ENCODE measurements at regions not wholly inside any gene's neighbourhood (a gene's known extent, or its start where the extent isn't known, plus 50 kb on each side); places are given as distances from the start of the nearest gene placed in this dataset.
"Not testable (repeated sequence)": the region's sequence is repeated elsewhere in the genome, so short reads cannot be mapped to it uniquely, and the experiment has no call there.

DNA sequence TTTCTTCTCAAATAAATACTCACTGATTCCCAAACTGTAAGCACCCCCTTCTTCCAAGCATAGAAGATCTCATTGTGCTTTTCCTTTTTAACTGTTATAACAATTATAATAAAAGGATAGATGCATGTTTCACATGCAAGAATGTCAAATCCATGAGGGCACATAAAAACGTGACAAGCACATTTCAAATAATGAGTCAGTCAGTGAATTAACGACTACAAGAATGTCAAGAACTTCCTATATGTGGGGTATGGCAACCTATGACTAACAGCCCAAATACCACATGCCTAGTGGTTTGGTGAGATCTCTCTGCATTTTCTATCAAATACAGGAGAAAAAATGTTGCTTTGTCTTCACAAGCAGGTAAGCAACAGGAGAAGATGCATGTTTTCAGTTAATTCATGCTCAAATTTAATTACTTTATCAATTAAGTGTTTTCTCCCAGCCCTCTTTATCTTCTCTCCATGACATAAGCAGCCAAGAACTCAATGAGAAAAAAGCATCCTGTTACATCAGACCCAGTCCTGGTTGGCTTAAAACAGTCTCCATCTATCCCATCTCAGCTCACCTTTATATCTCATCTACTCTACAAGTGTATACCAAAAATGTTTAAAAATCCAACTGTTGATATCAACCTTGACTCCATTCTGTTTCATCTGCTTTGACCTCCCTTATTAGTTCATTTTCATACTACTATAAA lies 181.5 kb upstream of the LMCD1 start:
- no peak for DNase-seq

DNA sequence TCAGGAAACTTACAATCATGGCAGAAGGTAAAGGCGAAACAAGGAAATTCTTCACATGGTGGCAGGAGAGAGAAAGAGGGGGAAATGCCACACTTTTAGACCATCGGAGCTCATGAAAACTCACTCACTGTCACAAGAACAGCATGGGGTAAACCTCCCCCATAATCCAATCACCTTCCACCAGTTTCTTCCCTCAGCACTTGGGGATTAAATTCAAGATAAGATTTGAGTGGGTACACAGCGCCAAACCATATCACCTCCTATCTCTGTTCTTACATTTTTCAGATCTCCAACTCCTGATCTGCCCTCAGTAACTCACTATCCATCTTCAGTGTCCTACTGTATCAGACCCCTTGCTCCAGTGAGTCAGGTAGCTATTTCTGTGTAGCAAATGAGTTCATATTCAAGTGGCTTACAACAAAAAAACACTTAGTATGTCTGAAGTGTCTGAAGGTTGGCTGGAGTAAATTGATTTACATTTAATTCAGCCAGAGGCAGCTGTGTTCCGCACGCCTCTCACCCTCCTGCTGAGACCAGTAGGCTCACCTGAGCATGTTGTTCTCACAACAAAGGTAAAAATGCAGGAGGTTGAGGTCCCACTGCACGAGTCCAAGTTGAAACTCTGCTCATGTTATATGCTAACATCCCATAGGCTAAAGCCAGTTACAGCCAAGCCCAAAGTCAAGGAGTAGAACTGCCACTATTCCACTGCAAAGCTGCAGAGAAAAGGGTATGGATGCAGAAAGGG lies 180.7 kb upstream of the LMCD1 start:
- DNase-seq = peak; percentile 70

DNA sequence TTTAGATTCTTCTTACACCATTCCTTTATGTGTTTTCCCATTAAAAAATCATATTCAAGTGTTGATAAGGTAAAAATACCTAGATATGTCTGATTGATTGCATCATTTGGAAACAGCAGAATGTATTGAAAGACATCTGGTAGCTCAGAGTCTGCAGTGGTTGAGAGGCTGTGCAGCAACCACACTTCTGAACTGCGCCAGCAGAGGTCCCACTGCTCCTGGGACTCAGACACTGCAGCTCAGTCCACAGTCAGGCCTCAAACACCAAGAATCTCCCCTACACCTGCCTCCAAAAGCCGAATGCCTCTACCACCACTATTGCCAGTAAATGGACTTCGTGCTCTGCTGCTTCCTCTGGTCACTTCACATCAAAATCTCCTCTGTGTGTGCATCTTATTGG lies 176.9 kb upstream of the LMCD1 start:
- no peak for DNase-seq

DNA sequence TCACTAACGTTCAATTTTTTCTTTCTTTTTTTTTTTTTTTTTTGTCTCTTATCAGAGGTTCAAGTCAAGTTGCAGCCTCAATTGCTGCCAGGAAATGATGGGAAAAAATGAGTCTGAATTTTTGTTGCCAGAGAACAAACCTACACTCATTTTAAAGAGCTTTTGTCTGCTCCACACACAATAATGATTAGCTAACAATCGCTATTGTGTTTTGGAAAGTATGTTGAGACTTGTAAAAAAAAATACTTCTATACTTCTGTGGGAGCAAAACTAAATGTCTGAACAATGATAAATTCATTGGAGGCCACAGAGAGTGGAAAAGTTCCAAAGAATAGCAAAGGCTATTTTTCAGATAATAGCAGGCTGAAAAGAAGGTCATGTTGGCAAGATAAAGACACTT lies 176.3 kb upstream of the LMCD1 start:
- DNase-seq = no peak

DNA sequence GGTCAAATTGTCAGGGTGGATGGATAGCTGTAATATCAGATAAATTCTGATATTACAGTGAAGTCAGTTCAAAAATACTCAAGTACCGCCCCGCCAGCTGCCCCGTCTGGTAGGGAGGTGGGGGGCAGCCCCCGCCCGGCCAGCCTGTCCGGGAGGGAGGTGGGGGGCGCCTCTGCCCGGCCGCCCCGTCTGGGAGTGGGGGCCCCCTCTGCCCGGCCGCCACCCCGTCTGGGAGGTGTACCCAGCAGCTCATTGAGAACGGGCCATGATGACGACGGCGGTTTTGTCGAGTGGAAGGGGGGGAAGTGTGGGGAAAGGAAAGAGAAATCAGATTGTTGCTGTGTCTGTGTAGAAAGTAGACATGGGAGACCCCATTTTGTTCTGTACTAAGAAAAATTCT lies 175.8 kb upstream of the LMCD1 start:
- DNase-seq = not testable (repeated sequence)

DNA sequence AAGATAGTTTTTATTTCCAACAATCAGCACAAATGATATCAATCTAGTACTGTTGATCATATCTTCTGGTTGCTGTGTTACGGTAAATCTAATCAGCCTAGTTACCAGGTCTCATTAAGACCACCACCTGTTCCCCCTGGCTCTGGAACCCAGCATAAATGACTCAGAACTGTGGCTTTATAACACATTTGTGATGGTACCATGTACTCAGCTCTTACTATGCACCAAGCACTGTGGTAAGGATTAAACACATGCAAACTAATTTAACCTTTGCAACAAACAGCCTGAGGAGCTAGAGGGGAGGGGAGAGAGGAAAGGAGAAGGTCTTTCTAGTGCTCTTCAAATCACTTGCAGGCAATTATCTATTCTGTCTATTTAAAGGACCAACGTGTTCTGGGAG lies 173.9 kb upstream of the LMCD1 start:
- DNase-seq = peak; percentile 69

DNA sequence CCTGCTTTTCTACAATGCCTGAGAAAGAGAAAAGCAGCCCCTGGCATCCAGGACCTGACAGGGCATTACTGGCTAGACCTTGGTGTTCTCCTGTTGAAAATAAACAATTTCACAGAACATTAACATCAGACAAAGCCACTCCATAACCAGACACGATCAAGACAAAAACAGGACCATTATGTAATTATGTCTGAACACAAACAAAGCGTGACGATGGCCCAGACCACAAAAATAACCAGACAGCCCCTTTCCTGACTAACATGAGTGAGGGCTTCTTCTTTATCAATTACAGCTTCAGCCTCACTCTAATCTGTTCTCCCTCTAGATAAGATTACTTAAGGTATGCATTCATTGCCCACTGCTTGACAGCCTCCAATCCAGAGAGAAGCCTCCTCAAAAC lies 172.7 kb upstream of the LMCD1 start:
- peak; percentile 26 for DNase-seq

DNA sequence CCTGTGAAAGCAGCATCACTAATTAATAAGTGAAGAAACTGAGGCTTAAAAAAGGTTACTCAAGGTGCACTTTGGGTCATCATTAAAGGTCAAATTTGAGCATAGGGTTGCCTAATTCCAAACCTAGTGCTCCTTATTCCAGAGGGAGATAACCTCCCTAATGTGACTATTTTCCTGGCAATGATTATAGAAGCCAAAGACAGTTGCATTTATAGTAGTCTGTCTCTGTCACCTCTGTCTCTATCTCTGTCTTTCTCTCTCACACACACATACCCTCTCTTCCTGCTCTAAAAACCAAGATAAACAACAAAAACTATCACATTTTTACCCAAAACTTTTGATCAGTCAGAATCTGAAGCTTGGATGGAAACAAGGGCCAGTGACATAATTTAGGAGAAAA lies 172.0 kb upstream of the LMCD1 start:
- no peak for DNase-seq

DNA sequence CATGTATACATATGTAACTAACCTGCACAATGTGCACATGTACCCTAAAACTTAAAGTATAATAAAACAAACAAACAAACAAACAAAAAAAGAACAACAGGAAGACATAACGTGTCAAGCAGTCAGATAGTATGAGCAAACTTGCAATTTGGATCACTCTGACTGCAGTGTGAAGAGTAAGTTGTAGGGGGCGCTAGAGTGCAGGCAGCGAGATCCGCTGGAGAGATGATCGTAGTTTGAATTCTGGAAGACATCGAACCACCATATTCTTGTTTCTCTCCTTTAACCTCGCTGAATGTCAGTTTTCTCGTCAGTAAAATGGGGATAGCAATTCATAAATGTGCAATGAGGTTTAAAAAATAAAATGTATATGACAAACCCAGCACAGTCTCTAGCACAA lies 165.2 kb upstream of the LMCD1 start:
- no peak for DNase-seq

DNA sequence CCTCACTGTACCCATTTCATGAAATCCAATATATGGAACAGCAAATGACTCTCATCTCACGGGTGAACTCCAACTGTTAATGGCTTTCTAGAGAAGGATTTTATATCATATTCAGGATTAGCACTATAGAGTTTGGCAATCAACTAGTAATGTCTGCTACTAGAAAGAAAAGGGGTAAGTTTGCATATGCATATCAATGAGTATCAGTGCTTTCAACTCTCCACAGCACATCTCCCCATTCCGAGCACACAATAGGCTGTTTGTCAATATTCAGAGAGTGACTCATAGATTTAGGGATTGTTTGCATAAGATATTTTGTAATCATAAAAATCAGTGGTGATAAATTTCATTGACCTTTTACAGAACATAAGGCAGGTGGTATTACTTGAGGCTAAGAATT lies 163.2 kb upstream of the LMCD1 start:
- no peak for DNase-seq

DNA sequence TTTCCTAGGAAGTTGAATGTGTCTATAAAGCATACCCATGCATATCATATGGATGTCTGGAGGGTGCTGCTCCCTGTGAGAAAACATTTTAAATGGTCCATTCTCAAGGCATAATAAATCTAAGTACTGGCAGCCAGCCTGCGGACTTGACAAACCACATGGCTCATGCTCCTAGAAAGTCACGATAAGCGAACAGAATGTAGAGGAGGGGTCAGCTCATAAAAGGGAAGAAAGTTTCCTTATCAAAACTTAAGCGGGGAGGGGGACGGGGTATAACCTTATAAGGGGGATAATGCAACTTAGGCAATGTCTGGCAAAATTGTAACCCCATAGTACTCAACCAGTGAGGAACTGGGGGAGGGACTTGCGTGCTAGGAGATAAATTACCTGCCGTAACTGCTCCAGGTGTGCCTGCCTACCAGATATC lies 159.8 kb upstream of the LMCD1 start:
- no peak for DNase-seq

DNA sequence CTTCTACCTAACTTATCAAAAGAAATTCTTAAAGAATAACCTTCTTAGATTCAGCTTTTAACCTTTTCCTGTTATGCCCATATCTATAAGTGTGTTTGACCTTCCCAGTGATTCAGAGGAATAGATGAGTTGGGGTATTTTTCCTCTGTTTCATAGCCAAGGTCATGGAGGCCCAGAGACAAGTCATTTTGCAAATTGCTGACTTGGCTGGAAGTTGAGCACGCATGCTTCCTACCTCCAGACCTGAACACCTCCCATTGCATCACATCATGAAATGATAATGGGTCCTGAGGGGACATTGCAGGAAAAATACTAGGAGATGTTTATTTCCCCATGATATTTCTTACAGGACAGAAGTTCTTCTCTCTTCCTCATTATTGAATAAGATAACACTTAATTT lies 158.6 kb upstream of the LMCD1 start:
- no peak for DNase-seq

DNA sequence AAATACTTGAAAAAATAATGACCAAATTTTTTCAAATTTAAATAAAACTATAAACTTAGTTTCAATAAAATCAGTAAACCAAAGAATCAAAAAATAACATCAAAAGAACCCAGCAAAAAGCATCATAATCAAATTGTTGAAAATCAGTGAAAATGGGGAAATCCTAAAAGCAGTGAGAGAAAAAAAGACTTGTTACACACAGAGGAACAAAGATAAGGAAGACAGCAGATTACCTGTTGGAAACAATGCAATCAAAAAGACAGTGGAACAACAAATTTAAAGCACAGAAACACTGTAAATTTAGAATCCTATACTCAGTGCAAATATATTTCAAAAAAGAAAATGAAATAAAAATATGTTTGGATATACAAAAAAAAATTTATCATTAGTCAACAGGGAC lies 156.2 kb upstream of the LMCD1 start:
- DNase-seq = no peak

DNA sequence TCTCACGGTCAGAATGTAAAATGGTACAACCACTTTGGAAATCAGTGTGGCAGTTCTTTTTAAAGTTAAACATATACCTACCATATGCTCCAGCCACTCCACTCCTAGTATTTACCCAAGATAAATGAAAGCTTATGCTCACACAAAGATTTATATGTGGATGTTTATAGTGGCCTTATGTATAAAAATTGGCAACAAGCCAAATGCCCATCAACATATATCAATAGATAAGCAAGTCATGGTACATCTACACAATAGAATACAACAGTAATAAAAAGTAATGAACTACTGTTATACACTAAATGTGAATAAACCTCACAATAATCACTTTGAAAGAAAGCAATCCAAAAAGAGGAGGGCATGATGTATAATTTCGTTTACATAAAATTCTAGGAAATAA lies 153.5 kb upstream of the LMCD1 start:
- DNase-seq = no peak

DNA sequence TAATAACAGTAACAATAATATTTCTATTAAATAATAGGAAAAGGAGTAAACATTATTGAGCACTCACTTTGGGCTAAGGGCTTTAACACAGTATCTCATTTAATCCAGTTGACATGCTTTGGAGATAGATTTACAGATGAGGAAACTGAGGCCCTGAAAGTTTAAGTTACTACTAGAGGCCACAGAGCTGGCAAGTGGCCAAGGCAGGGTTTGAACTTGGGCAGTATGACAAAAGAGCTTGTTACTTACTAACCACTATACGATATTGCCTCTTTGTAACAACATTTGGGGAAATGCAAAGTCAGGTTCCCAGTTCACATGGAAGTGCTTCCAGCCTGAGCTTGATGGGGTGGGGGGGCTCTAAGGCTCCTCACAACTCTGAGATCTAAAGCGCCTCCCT lies 149.1 kb upstream of the LMCD1 start:
- DNase-seq = no peak

DNA sequence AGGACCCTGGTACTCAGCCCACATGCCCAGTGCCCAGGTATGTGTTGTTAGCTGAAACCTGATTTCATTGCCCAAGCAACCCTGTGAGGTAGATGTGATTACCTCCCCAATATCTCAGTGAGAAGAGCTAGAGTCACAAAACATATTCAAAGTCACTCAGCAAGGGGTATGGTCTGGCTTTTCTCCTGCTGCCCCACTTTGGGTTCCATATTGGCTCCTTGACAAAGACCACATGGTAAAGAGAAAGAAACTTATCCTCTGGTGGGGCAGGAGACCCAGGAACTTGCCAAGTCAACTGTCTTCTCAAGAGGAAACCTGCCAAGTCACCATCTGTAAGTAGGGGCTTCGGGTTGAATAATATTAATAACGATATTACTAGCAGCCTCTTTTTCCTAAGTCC lies 148.3 kb upstream of the LMCD1 start:
- no peak for DNase-seq

DNA sequence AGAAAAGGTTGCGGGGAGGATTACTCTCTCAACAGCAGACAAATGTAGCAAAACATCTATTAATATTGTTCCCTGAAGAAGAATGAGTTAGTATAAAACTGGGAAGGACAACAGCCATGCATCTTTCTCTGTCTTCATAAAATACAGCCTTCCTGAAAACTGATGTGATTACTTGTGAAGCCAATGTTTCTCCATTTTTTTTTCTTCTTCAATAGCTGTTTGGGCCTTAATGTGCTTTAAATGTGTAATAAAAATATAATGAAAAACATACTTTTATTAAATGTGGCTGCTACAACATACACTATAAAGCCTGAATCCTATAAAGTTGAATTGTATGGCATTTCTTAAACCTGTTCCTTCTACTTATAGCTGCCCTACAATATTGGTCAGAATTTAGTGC lies 146.3 kb upstream of the LMCD1 start:
- no peak for DNase-seq

DNA sequence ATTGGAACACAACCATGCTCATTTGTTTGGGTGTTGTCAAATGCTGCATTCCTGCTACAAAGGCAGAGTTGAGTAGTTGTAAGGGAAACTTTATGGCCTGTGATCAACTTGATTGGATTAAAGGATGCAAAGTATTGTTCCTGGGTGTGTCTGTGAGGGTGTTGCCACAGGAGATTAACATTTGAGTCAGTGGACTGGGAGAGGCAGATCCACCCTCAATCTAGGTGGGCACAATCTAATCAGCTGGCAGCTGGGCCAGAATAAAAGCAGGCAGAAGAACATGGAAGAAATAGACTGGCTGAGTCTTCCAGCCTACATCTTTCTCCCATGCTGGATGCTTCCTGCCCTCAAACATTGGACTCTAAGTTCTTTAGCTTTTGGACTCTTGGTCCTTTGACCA lies 145.6 kb upstream of the LMCD1 start:
- not testable (repeated sequence) for DNase-seq

DNA sequence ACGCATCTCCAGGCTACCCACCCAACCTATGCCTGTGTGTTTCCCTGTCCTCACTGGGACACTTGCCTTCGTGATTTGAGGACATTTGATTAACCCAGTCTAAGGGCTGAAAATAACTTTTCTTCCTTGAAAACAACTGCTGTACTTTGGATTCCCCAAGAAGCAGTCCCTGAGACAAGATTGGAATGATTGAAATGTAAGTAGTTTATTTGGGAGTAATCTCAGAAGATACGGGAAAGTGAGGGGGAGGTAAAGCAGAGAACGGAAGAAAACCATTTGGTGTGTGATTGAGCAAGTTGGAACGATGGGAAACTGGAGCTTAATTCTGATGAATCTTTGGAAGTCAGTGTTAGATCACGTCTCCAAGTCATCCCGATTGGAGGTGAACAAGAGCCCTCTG lies 143.8 kb upstream of the LMCD1 start:
- no peak for DNase-seq

DNA sequence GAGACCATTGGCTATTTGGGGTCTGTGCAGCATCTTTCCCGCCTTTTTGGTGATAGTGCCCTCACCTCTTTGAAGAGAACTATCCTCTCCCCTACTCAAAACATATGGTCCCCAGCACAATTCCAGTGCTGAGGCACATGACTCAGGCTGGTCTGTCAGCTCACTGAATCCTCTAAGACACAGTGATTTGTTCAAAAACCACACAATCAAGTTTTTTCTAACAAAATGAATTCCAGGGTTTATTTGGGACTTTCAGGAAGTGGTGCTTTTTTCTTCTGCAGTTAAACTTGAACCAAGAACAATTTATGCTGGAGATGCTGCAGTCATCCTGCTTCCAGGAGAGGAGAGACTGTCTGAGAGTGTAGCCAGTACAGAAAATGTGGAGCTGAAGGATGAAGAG lies 142.5 kb upstream of the LMCD1 start:
- no peak for DNase-seq

DNA sequence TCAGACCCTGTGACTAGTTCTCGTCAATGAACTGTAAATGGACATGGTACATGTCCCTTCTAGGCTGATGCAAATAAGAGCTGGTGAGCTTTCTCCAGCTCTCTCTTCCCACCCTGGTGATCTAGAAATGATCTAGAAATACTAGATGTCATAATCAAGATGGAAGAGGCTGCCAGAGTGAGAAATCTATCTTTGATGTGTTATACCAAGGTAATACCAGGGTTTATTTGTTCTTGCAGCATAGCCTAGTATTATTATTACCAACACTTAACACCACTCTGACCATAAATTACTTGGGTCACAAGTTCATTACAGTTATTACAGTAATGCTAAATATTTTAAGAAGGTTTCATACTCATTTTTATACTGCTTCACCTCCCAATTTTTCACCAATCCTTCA lies 138.4 kb upstream of the LMCD1 start:
- no peak for DNase-seq

DNA sequence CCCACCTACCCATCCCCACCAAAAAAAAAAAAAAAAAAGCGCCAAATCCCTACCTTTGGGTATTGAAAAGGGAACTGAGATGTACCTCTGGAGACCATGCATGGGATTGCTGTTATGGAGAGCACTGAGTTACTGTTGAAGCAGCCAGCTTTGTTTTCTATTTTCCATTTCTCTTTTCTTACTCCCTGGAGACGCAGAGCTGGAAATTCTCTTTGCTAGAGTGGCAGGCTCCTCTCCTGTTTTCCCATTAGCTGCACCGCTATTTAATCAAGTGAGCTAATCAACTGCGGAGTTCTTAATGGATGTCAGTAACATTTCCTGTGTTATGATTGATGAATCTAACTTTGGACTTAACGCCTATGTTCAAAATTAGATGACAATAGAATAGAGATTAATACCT lies 136.1 kb upstream of the LMCD1 start:
- no peak for DNase-seq

DNA sequence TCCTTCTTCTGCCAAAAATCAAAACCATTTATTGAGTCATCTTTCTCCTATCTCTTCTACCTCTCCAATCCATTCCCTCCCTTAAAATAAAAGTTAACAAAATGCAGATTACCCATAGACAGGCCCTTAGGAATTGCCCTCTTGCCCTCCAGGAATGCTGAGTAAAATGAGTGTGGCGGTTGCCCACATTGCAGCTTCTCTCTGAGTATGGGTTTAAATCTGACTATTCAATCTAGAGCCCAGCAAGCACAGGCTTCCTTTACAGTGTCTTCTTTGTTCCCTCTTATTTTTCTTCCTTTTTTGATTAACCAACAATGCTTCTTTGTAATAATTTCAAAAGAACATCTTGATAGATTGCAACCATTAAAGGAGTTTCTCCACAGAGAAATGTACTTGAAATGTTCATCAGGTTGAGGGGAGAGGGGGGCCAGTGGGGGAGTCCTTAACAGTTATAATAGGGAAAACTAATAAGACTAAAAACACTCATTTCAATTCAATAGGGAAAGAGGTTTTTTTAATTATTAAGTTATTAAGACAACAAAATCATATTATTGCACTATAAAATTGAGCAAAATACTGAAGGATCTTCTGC lies 135.3 kb upstream of the LMCD1 start:
- no peak for DNase-seq

DNA sequence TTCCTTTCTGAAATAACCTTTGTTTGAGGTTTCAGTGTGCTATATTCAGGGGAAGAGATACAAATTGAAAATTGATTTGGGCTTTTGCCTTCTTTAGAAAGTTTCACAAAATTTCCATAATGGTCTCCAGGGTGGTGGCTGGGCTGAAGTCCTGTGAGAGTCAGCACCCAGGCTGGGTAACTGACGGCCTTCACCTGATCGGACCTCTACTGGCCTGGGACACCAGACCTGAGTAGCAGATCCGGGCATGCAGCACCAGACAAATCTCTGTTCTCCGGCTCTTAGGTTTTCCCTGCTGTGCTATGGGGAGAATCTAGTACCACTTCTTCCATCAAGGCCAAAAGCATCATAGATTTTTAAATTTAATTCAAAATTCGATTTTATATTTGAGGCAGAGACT lies 133.0 kb upstream of the LMCD1 start:
- no peak for DNase-seq

DNA sequence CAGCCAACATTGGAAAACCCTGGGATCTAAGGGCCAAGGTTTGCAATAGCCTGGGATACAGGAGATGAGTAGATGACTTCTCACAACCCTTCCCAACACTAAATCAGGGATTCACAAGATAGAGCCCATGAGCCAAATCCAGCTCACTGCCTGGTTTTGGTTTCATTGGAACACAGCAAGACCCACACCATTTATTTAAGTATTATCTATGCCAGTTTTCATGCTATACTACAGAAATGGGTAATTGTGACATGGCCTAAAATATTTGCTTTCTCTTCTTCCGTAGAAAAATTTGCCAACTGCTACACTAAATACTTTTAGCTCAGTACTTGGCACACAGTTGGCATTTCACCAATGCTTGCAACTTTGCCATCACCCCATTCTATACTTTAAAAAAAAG lies 132.0 kb upstream of the LMCD1 start:
- DNase-seq = no peak

All from NCI-H187 treated with DMSO at 0.1 percent for 48 hours (cell line).